ENCODE measurements at regions not wholly inside any gene's neighbourhood (a gene's known extent, or its start where the extent isn't known, plus 50 kb on each side); places are given as distances from the start of the nearest gene placed in this dataset.
A peak's percentile ranks its signal among the peaks of the same experiment; 100 is the strongest.

GRCh38 chr3:194031867-194032635 is 103.9 kb upstream of the HES1 start:
- Histone ChIP-seq H3K79me2 (ENCODE audit: insufficient read depth, low read length) (no peaks in the 10 kb centered on the region), H3K4me3 (ENCODE audit: low read length, poor library complexity, severe bottlenecking) (peak overlapping the region; percentile 61), H3K4me2 (ENCODE audit: low read depth, low read length, poor library complexity, severe bottlenecking) (peak overlapping the region; percentile 75), H3K27me3 (ENCODE audit: insufficient read depth, low read length, poor library complexity, severe bottlenecking) (no peaks in the 10 kb centered on the region), H3K4me1 (ENCODE audit: insufficient read depth, low read length, poor library complexity, severe bottlenecking) (peaks cover 66% of the 10 kb centered on the region), H3K9ac (ENCODE audit: low read depth, low read length, poor library complexity, severe bottlenecking) (peak overlapping the region; percentile 78), H3K9me3 (ENCODE audit: insufficient read depth, low read depth, low read length) (no peaks in the 10 kb centered on the region), H3K9me2 (replicated peaks; ENCODE audit: low read depth, low read length) (no peaks in the 10 kb centered on the region), H4K20me1 (ENCODE audit: insufficient read depth, low read length, poor library complexity, severe bottlenecking) (no peaks in the 10 kb centered on the region), H3K36me3 (ENCODE audit: insufficient read depth, low read length) (no peaks in the 10 kb centered on the region), H3F3A (ENCODE audit: low read depth) (no peaks in the 10 kb centered on the region), H2AFZ (ENCODE audit: low read length) (no peak overlapping the region)
- TF ChIP-seq EZH2phosphoT487 (IDR thresholded peaks at IDR 0.05; ENCODE audit: borderline replicate concordance) (no peak), CTCF (conservative IDR thresholded peaks at IDR 0.05; ENCODE audit: low read length) (no peak)

GRCh38 chr3:194032828-194033435 is 103.0 kb upstream of the HES1 start:
- TF ChIP-seq CTCF (conservative IDR thresholded peaks at IDR 0.05; ENCODE audit: low read length) (no peak), EZH2phosphoT487 (IDR thresholded peaks at IDR 0.05; ENCODE audit: borderline replicate concordance) (no peak)
- H3K27me3 ChIP-seq (ENCODE audit: insufficient read depth, low read length, poor library complexity, severe bottlenecking), result no peaks in the 10 kb centered on the region
- H3K9me2 ChIP-seq (replicated peaks; ENCODE audit: low read depth, low read length), result no peaks in the 10 kb centered on the region
- no peaks in the 10 kb centered on the region for H3K79me2 ChIP-seq (ENCODE audit: insufficient read depth, low read length)
- no peak overlapping the region; the same call in 1 of the 2 replicates for H2AFZ ChIP-seq (ENCODE audit: low read length)
- H3K9ac ChIP-seq (ENCODE audit: low read depth, low read length, poor library complexity, severe bottlenecking), result peak overlapping the region; percentile 78
- H4K20me1 ChIP-seq (ENCODE audit: insufficient read depth, low read length, poor library complexity, severe bottlenecking), result no peaks in the 10 kb centered on the region
- no peaks in the 10 kb centered on the region for H3K9me3 ChIP-seq (ENCODE audit: insufficient read depth, low read depth, low read length)
- H3K4me1 ChIP-seq (ENCODE audit: insufficient read depth, low read length, poor library complexity, severe bottlenecking), result peaks cover 66% of the 10 kb centered on the region
- peak overlapping the region; percentile 61 for H3K4me3 ChIP-seq (ENCODE audit: low read length, poor library complexity, severe bottlenecking)
- H3K4me2 ChIP-seq (ENCODE audit: low read depth, low read length, poor library complexity, severe bottlenecking), result peak overlapping the region; percentile 75
- H3F3A ChIP-seq (ENCODE audit: low read depth), result no peaks in the 10 kb centered on the region
- no peaks in the 10 kb centered on the region for H3K36me3 ChIP-seq (ENCODE audit: insufficient read depth, low read length)

GRCh38 chr3:194034346-194035336 is 101.3 kb upstream of the HES1 start:
- peak overlapping the region; percentile 78 for H3K9ac ChIP-seq (ENCODE audit: low read depth, low read length, poor library complexity, severe bottlenecking)

More at GRCh38 chr3:194034346-194035336, 101.3 kb upstream of the HES1 start:
- H4K20me1 ChIP-seq (ENCODE audit: insufficient read depth, low read length, poor library complexity, severe bottlenecking), result no peaks in the 10 kb centered on the region
- H3F3A ChIP-seq (ENCODE audit: low read depth), result no peaks in the 10 kb centered on the region
- no peak overlapping the region for H3K4me3 ChIP-seq (ENCODE audit: low read length, poor library complexity, severe bottlenecking)
- H3K27me3 ChIP-seq (ENCODE audit: insufficient read depth, low read length, poor library complexity, severe bottlenecking), result no peaks in the 10 kb centered on the region
- no peak for TF ChIP-seq CTCF (conservative IDR thresholded peaks at IDR 0.05; ENCODE audit: low read length)
- TF ChIP-seq EZH2phosphoT487 (IDR thresholded peaks at IDR 0.05; ENCODE audit: borderline replicate concordance), result no peak
- H3K4me2 ChIP-seq (ENCODE audit: low read depth, low read length, poor library complexity, severe bottlenecking), result peak overlapping the region; percentile 75
- H3K9me3 ChIP-seq (ENCODE audit: insufficient read depth, low read depth, low read length), result no peaks in the 10 kb centered on the region
- no peaks in the 10 kb centered on the region for H3K79me2 ChIP-seq (ENCODE audit: insufficient read depth, low read length)
- H3K4me1 ChIP-seq (ENCODE audit: insufficient read depth, low read length, poor library complexity, severe bottlenecking), result peaks cover 74% of the 10 kb centered on the region
- H3K36me3 ChIP-seq (ENCODE audit: insufficient read depth, low read length), result no peaks in the 10 kb centered on the region
- no peak overlapping the region for H2AFZ ChIP-seq (ENCODE audit: low read length)
- no peaks in the 10 kb centered on the region for H3K9me2 ChIP-seq (replicated peaks; ENCODE audit: low read depth, low read length)
